SH-SY5Y (cell line): ENCODE measurements at regions not wholly inside any gene's neighbourhood (a gene's known extent, or its start where the extent isn't known, plus 50 kb on each side); places are given as distances from the start of the nearest gene placed in this dataset.

Source experiments
- GATA2 ChIP-seq: IDR thresholded peaks from 2 replicates; pipeline ENCODE4 v1.6.1; 2011; ENCODE audit warnings: mild to moderate bottlenecking, low read depth, low read length
- GATA3 ChIP-seq: IDR thresholded peaks from 2 replicates; pipeline ENCODE4 v1.6.1; 2011; ENCODE audit warnings: low read depth, mild to moderate bottlenecking, low read length, moderate library complexity

- TF ChIP-seq GATA2: no peak
- no peak for TF ChIP-seq GATA3
Observed at GRCh38 chr11:134920851-134921608, 509.0 kb upstream of the B3GAT1 start.
